Central memory CD4-positive, alpha-beta T cell (primary cell): ENCODE measurements at regions not wholly inside any gene's neighbourhood (a gene's known extent, or its start where the extent isn't known, plus 50 kb on each side); places are given as distances from the start of the nearest gene placed in this dataset.

Experiments used
- DNase-seq: peaks from one replicate; pipeline ENCODE4 v3.0.0; 2022

DNA sequence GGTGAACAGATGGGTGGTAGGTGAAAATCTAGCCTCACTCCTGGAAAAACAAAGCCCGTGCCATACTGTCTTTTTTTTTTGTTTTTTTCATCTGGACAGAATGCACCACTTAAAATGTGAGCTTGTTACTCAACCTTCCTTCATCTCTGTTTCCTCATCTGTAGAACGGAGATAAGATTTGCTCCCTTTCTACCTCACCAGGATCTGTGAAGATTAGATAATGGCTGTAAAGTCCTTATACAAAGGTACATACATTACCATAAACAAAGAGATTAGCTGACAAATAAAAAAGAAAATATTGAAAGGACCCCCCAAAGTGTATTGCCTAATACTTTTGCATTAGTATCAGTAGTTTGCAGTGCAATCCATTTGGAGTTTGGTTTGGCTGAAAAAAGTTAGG is 75.4 kb upstream of the ZEB2 start:
- DNase-seq = no peak

DNA sequence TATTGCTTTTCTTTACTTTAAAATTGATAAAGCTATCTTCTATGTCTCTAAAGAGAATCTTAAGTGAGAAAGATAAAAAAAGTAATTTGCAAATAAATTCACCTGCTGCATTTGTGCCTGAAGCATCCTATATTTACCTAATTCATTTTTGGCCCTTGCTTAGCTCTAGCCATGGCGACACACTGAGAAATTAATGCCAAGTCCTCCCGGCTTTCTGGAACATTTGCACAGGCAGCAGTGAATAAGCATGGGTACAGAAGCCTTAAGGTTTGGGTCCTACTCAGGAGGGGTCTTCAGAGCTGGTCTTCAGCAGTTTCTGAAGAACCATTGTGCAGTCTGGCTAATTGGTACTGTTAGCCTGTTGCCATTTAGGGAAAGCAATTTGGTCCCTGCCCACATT is 73.9 kb upstream of the ZEB2 start:
- no peak for DNase-seq

DNA sequence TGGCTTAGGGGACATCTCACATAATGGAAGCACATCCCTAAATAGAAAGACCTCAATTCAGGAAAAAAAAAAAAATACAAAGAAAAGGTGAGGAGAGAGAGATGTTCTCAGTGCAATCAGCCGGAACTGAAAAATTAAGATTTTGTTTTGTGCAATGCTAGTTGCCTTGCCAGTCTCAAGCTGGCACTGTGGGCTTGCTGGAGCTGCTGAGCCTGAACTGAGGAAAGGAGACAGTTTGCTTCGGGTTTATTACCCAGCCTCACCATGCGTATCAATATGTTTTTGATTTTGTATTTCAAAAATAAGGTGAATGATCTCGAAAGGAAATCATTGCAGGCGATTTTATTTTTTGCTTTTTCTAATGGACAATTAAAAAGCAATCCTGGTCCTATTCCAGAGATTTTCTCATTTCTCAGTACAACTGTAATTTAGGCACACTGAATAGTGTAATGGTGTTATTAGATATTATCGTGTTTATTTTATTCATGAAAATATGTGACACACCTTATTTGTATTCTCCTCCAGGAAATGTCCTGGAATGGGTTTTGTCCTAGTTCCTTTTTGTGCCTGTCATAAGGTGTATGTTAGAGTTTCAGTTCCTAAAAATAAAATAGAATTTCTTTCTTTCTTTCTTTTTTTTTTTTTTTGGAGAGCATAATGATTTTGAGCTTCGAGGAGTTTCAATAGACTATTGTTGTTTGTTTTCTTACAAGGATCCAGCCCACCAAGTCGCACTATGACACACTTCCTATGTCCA is 72.8 kb upstream of the ZEB2 start:
- no peak for DNase-seq

DNA sequence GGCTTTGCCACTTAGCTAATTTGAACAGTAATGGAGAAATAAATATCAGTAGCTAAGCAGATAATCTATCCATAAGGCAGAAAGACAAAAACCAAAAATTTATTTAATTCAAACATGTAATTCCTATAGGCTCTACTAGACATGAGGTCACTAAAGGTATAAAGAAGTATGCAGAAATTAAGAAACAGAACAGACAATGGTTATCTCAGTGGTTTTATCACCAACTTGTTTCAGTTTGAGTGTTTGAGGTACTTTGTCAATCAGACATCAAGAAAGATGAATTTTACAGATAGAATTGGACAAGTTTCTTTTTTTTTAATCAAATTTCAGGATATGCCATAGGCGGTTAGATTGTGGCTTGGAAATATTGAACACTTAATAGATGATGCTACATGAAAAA is 67.4 kb upstream of the ZEB2 start:
- DNase-seq = no peak

DNA sequence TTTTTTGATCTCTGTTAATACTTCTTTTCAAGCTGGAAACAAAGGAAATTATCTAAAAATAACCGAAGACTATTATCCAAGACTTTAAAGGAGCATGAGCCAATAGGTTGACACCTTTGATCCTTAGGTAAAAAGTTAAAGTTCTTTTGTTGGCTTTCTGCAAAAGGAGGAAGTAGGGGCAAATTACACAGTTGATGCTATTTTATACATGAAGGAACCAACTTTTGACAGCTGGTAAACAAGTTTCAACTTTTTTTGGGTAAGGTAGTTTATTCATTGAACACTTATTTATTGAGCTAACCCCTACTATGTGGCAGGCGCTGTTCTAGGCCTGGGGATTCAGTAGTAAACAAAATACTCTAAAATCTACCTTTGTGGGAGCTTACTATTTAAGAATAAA is 66.6 kb upstream of the ZEB2 start:
- no peak for DNase-seq

DNA sequence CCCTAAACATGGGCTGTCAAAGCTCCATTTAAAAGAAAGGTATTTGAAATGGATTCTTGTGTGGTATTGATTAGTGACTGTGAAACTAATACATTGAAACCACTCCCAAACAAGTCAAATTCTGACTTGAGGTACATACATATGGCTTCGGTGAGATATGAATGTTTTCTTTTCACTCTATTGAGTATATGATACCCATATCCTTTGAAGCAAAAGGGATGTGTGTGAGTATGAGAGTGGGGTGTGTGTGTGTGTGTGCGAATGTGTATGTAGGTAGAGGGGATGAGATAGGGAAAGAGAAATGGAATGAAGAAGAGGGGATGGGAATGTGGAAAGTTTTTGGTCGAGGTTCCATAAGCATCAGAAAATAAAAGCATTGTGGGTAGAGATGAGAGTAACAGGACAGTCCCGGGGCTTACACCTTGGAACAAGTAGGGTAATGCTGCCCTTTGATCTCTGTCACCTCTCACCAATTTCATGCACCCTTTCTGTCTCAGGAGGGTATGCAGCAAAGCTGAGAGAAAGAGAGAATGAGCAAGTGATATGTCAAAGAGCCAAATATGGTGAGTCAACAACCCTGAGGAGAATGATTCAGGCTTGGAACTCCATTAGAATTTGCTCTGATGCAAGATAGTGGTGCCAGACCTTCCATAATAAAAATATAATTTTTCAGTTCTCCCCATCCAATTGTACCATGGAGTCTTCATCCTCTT is 64.0 kb upstream of the ZEB2 start:
- no peak for DNase-seq

DNA sequence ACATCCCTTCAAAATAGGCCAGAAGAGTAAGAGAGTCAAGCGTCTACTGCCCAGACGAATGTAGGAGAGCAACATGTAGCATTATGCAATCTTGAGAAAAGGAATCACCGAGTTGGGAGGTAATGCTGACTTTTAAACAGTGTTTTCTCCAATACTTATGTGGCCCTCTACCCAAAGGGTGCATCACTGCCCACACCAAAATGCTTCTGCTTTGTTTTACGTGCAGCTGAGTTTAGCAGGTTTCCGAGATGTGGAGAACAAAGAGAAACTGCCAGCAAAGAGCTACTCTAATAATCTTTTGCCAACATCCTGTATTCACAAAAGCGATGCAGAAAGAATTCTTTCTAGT is 63.4 kb upstream of the ZEB2 start:
- no peak for DNase-seq

DNA sequence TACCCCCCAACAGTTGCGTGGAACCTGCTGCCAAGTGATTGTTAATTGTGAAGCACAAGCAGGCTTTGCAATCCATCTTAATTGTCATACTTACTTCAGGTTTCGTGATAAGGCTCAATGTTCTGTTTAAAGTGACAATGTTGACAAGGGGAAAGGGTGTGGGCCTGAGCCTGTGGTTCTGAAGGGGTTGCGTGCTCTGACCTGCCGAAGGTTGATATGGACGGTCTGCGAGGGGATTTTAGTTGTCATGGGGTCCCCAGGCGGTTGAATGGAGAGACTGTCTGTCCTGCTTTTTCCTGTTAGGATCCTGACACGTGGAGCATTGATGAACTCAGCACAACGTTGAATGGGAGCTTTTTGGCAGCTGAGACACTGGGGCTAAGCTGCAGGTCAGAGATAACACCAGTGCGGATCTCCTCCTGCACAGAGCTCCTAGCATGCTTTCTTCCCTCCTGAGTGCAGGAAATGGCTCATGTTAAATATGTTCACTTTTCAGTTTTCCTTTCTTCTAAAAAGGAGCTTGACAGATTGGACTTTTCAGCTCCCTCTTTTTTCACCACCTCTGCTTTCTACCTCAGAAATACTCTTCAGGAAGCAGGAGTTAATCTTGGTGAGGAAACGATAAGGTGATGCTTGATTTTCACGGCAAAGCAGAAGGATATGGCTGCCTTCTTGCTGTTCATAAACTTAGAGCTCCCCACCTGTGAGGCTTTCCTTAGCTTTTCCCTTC is 62.9 kb upstream of the ZEB2 start:
- DNase-seq = no peak

DNA sequence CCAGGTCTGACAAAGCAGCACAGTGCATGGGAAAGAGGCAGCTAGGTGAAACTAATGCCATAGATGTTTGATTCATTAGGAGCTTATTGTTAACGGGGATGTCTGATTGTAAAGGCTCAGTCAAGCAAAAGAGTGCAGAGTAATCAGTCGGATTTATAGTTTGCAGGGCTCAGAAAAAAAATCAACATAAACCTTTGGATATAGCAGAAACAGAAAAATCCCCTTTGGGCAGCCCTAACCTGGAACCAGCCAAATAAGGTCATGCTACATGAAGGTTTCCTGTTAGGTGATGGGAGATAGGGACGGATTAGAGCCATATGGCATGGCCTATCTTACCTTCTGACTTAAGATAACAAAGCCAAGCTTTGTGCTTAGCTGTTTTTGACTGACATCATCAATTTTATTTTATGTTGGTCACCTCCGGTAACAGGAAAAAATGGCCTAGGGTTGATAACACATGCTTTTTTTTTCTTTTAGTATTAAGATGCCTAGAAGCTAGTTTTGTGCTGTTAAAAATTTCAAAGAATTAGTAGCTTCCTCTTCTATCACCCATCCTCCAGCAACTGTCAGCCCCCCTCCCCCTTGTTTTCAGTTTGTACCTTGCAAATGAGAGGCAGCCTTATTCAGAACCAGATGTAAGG is 60.7 kb upstream of the ZEB2 start:
- no peak for DNase-seq

DNA sequence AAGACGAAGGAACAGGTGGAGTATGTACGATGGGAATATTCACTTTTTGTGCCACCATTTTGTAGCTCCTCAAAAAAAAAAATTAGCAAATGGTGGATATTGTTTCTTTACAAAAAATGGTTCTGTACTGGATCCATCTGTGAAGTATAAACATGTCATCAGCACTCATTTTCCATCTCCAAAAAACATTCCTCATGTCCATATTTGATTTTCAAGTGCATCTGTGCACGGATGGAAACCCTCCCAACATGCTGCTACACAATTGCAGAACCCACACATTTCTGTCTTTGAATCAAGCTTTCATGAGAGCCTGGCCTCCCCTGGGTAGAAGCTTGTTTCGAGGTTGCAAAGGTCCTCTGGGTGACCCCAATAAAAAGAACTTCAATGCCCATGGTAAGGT is 59.6 kb upstream of the ZEB2 start:
- no peak for DNase-seq

DNA sequence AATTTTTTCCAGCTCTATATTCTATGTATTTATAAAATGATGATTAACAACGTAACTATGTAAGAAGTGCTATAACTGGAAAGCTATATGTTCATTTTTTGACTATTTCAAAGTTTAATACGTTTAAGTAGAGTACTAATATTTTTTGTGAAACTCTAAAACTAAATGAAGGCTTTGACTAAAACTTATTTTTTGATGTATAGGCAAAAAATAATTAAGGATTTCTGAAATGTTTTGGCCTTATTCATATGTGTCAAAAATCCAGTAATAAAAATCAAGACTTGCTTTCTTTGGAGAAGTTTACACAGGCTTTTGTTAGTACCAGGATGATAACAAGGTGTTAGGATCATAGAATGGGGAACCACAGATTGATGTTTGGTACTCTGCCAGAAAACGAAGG is 58.2 kb upstream of the ZEB2 start:
- DNase-seq = no peak

DNA sequence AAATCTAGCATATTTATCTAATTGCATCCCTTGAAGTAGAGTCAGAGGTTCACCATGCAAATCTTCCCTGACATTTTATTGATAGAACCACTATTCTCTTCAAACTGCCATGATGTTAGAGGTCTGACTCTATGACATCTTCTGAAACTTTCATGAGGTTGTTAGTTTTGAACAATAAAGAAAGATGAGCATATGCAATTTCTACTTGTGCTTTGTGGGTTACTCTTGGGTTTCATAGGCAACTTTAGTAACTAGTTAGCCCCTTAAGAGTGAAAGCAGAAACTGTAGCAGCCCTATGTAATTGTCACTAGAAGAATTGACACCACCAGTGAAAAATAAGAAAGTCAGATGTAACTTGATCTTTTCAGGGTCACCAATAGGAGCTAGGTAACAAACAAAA is 53.1 kb upstream of the ZEB2 start:
- DNase-seq = no peak

DNA sequence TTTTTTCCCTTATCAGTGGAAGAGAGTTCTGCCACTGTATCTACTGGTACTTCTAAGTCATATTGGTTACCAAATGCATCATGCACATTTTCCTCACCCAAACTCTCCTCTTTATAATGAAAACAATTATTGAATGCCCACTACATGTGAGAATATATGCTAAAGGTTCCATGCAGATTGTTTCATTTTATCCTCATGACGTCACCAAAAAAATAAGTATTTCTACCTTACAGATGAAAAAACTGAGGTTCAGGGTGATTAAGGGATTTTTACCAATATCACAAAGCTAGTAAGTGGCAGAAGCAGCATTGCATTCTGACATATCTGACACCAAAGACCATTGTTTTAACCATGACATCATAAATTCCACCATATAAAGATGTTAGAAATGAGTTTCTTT is 51.9 kb upstream of the ZEB2 start:
- no peak for DNase-seq

DNA sequence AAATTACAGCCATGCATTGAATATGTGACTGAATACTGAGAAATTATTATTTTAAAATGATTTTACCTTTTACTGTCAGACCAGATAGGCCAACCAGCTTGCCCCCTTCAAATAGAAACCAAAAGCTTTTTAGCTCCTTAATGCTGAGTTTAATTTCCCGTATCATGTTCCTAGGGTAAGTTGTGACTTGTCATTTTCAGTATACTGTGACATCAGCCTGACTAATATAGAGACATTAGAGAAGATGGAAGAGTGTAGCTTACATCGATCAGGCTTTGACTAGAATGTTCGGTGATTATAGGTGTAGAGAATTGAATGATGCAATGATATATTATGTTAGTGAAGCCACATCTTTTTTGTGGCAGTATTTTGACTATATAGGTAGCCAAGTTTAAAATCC is 50.6 kb upstream of the ZEB2 start:
- DNase-seq = no peak
